ENCODE measurements at regions not wholly inside any gene's neighbourhood (a gene's known extent, or its start where the extent isn't known, plus 50 kb on each side); places are given as distances from the start of the nearest gene placed in this dataset.

DNA sequence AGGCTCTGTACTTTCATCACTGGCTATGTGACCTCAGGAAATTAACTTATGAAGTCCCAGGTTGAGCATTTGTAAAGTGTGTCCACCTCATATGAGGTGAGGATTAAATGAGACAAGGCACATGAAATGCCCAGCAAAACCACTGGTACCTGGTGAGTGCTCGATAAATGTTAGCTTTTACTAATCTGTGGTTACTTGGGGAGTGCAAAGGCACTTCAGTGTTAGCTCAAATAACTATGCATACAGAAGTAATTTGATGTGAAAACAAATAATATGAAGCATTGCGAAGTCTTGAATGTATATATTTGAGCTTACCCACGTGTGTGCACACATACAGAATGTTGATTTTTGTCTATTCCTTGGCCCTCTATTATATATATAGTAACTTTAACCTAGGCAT, 186.3 kb upstream of the TLL1 start:
- no peak overlapping the region for H3K4me3 ChIP-seq (ENCODE audit: low read length)
- H3K9me3 ChIP-seq (ENCODE audit: control insufficient read depth, insufficient read depth, low read length), result no peaks in the 10 kb centered on the region
- H3K9me2 ChIP-seq (replicated peaks; ENCODE audit: control insufficient read depth, low read length), result no peaks in the 10 kb centered on the region
- no peaks in the 10 kb centered on the region for H4K20me1 ChIP-seq (ENCODE audit: control insufficient read depth, insufficient read depth, low read depth, low read length)
- TF ChIP-seq CTCF (IDR thresholded peaks at IDR 0.05; ENCODE audit: low read depth, low read length, poor library complexity, severe bottlenecking), result no peak
- TF ChIP-seq EZH2phosphoT487 (IDR thresholded peaks at IDR 0.05; ENCODE audit: borderline replicate concordance, low read length), result no peak
- no peaks in the 10 kb centered on the region for H3K79me2 ChIP-seq (ENCODE audit: control insufficient read depth, low read length)
- no peak overlapping the region for H3K4me2 ChIP-seq (ENCODE audit: low read length)
- H3K27me3 ChIP-seq (ENCODE audit: control insufficient read depth, low read length), result no peaks in the 10 kb centered on the region
- H3K4me1 ChIP-seq (ENCODE audit: control insufficient read depth, low read length), result no peaks in the 10 kb centered on the region
- no peak overlapping the region for H3K27ac ChIP-seq (ENCODE audit: low read depth, low read length)
- no peaks in the 10 kb centered on the region for H3F3A ChIP-seq (ENCODE audit: control insufficient read depth, insufficient read depth)
- no peaks in the 10 kb centered on the region for H3K36me3 ChIP-seq (ENCODE audit: control insufficient read depth, low read length)

- Histone ChIP-seq H3K9me3 (ENCODE audit: control insufficient read depth, insufficient read depth, low read length) (no peaks in the 10 kb centered on the region), H3K4me1 (ENCODE audit: control insufficient read depth, low read length) (no peaks in the 10 kb centered on the region), H3K27me3 (ENCODE audit: control insufficient read depth, low read length) (no peaks in the 10 kb centered on the region), H3K4me3 (ENCODE audit: low read length) (no peak overlapping the region), H3K9me2 (replicated peaks; ENCODE audit: control insufficient read depth, low read length) (no peaks in the 10 kb centered on the region), H4K20me1 (ENCODE audit: control insufficient read depth, insufficient read depth, low read depth, low read length) (no peaks in the 10 kb centered on the region), H3K36me3 (ENCODE audit: control insufficient read depth, low read length) (no peaks in the 10 kb centered on the region), H3F3A (ENCODE audit: control insufficient read depth, insufficient read depth) (no peaks in the 10 kb centered on the region), H3K27ac (ENCODE audit: low read depth, low read length) (no peak overlapping the region), H3K79me2 (ENCODE audit: control insufficient read depth, low read length) (no peaks in the 10 kb centered on the region), H3K4me2 (ENCODE audit: low read length) (no peak overlapping the region)
- TF ChIP-seq CTCF (IDR thresholded peaks at IDR 0.05; ENCODE audit: low read depth, low read length, poor library complexity, severe bottlenecking) (no peak), EZH2phosphoT487 (IDR thresholded peaks at IDR 0.05; ENCODE audit: borderline replicate concordance, low read length) (no peak)
Observed at GRCh38 chr4:165689159-165689558, 183.9 kb upstream of the TLL1 start.

GRCh38 chr4:165692082-165692481, 181.0 kb upstream of the TLL1 start:
- Histone ChIP-seq H3K4me1 (ENCODE audit: control insufficient read depth, low read length) (no peaks in the 10 kb centered on the region), H3K9me2 (replicated peaks; ENCODE audit: control insufficient read depth, low read length) (no peaks in the 10 kb centered on the region), H3K9me3 (ENCODE audit: control insufficient read depth, insufficient read depth, low read length) (no peaks in the 10 kb centered on the region), H3K27ac (ENCODE audit: low read depth, low read length) (no peak overlapping the region), H3F3A (ENCODE audit: control insufficient read depth, insufficient read depth) (no peaks in the 10 kb centered on the region), H4K20me1 (ENCODE audit: control insufficient read depth, insufficient read depth, low read depth, low read length) (no peaks in the 10 kb centered on the region), H3K4me3 (ENCODE audit: low read length) (no peak overlapping the region), H3K36me3 (ENCODE audit: control insufficient read depth, low read length) (no peaks in the 10 kb centered on the region), H3K4me2 (ENCODE audit: low read length) (no peak overlapping the region), H3K27me3 (ENCODE audit: control insufficient read depth, low read length) (no peaks in the 10 kb centered on the region), H3K79me2 (ENCODE audit: control insufficient read depth, low read length) (no peaks in the 10 kb centered on the region)
- TF ChIP-seq EZH2phosphoT487 (IDR thresholded peaks at IDR 0.05; ENCODE audit: borderline replicate concordance, low read length), result no peak
- no peak for TF ChIP-seq CTCF (IDR thresholded peaks at IDR 0.05; ENCODE audit: low read depth, low read length, poor library complexity, severe bottlenecking)

DNA sequence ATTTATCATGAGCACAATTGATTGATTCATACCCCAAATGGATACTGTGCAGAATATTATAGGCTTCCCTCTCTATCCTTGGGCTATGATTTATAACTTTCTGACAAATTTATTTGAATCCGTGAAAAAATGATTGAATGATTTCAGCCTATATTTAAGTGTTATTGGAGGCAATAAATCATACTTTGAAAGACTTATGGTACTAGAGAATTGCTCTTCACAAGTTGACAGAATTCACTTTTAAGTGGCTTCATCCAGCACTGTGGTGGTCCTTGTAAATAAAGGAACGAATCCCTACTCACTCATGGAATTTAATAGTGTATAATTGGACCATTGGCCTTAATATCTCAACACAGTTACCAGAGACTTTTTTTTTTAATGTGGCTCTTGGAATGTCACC, 174.8 kb upstream of the TLL1 start:
- Histone ChIP-seq H3K27me3 (ENCODE audit: control insufficient read depth, low read length) (no peaks in the 10 kb centered on the region), H3K4me1 (ENCODE audit: control insufficient read depth, low read length) (no peaks in the 10 kb centered on the region), H3K9me2 (replicated peaks; ENCODE audit: control insufficient read depth, low read length) (no peaks in the 10 kb centered on the region), H3K9me3 (ENCODE audit: control insufficient read depth, insufficient read depth, low read length) (no peaks in the 10 kb centered on the region), H3K4me2 (ENCODE audit: low read length) (no peak overlapping the region), H3K36me3 (ENCODE audit: control insufficient read depth, low read length) (no peaks in the 10 kb centered on the region), H3K27ac (ENCODE audit: low read depth, low read length) (no peak overlapping the region), H3F3A (ENCODE audit: control insufficient read depth, insufficient read depth) (no peaks in the 10 kb centered on the region), H4K20me1 (ENCODE audit: control insufficient read depth, insufficient read depth, low read depth, low read length) (no peaks in the 10 kb centered on the region), H3K4me3 (ENCODE audit: low read length) (no peak overlapping the region), H3K79me2 (ENCODE audit: control insufficient read depth, low read length) (no peaks in the 10 kb centered on the region)
- no peak for TF ChIP-seq CTCF (IDR thresholded peaks at IDR 0.05; ENCODE audit: low read depth, low read length, poor library complexity, severe bottlenecking)
- no peak for TF ChIP-seq EZH2phosphoT487 (IDR thresholded peaks at IDR 0.05; ENCODE audit: borderline replicate concordance, low read length)

Data from DOHH2 (cell line).